ENCODE measurements at regions not wholly inside any gene's neighbourhood (a gene's known extent, or its start where the extent isn't known, plus 50 kb on each side); places are given as distances from the start of the nearest gene placed in this dataset.

DNA sequence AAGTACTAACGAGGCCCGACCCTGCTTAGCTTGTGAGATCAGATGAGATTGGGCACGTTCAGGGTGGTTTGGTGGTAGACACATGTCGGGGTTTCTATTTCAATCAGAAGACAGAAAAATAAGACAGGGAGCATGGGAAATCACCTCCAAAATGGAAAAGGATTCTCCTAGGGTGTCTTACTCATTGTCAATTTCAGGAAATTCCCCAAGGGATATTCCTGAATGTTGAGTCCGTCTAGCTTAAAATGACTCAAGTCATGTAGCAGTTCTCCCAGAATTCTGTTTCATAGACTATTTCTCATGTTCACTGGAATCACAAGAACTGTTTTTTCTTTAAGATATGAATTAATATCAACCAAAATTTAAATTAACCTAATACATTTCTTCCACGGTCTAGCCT is 380.1 kb downstream of the EFNB2 start:
- no peak for DNase-seq (ENCODE audit: extremely low read depth, insufficient read length)
- Histone ChIP-seq H3K4me3 (replicated peaks; ENCODE audit: low read depth, low read length) (no peak overlapping the region), H3K36me3 (ENCODE audit: control insufficient read depth, insufficient read depth, low read length) (no peaks in the 10 kb centered on the region), H3K27me3 (replicated peaks; ENCODE audit: control insufficient read depth, insufficient read depth, low read length) (no peaks in the 10 kb centered on the region)
- TF ChIP-seq, protein P1, sequence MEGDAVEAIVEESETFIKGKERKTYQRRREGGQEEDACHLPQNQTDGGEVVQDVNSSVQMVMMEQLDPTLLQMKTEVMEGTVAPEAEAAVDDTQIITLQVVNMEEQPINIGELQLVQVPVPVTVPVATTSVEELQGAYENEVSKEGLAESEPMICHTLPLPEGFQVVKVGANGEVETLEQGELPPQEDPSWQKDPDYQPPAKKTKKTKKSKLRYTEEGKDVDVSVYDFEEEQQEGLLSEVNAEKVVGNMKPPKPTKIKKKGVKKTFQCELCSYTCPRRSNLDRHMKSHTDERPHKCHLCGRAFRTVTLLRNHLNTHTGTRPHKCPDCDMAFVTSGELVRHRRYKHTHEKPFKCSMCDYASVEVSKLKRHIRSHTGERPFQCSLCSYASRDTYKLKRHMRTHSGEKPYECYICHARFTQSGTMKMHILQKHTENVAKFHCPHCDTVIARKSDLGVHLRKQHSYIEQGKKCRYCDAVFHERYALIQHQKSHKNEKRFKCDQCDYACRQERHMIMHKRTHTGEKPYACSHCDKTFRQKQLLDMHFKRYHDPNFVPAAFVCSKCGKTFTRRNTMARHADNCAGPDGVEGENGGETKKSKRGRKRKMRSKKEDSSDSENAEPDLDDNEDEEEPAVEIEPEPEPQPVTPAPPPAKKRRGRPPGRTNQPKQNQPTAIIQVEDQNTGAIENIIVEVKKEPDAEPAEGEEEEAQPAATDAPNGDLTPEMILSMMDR (IDR thresholded peaks at IDR 0.05; ENCODE audit: insufficient read depth, low read length, poor library complexity, severe bottlenecking): no peak

GRCh38 chr13:106153876-106154275 is 381.6 kb downstream of the EFNB2 start:
- Histone ChIP-seq H3K4me3 (replicated peaks; ENCODE audit: low read depth, low read length) (no peak overlapping the region), H3K36me3 (ENCODE audit: control insufficient read depth, insufficient read depth, low read length) (no peaks in the 10 kb centered on the region), H3K27me3 (replicated peaks; ENCODE audit: control insufficient read depth, insufficient read depth, low read length) (no peaks in the 10 kb centered on the region)
- TF ChIP-seq, protein P1 (IDR thresholded peaks at IDR 0.05; ENCODE audit: insufficient read depth, low read length, poor library complexity, severe bottlenecking): no peak
- no peak for DNase-seq (ENCODE audit: extremely low read depth, insufficient read length)

DNA sequence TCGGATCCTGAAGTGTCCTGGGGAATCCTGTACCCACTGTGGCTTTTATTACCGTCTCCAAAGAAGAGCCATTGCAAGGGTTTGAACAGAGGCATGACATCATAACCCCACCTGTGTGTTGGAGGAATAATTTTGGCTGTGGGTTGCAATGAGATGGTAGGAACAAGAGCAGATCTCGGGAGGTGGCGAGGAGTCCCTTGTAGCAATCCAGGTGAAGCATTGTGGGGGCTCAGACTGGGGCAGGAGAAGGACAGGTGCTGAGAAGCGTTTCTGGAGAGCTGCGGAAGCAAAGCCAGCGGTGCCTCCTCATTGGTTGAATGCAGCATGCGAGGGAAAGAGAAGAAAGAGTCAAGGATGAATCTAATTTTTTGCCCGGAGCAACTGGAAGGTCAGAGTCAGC is 382.4 kb downstream of the EFNB2 start:
- Histone ChIP-seq H3K27me3 (replicated peaks; ENCODE audit: control insufficient read depth, insufficient read depth, low read length) (no peaks in the 10 kb centered on the region), H3K36me3 (ENCODE audit: control insufficient read depth, insufficient read depth, low read length) (no peaks in the 10 kb centered on the region), H3K4me3 (replicated peaks; ENCODE audit: low read depth, low read length) (no peak overlapping the region)
- TF ChIP-seq, protein P1 (IDR thresholded peaks at IDR 0.05; ENCODE audit: insufficient read depth, low read length, poor library complexity, severe bottlenecking): no peak
- DNase-seq (ENCODE audit: extremely low read depth, insufficient read length): no peak

GRCh38 chr13:106152047-106152446 is 383.4 kb downstream of the EFNB2 start:
- no peak overlapping the region for H3K4me3 ChIP-seq (replicated peaks; ENCODE audit: low read depth, low read length)
- H3K36me3 ChIP-seq (ENCODE audit: control insufficient read depth, insufficient read depth, low read length): no peaks in the 10 kb centered on the region
- no peaks in the 10 kb centered on the region for H3K27me3 ChIP-seq (replicated peaks; ENCODE audit: control insufficient read depth, insufficient read depth, low read length)
- no peak for DNase-seq (ENCODE audit: extremely low read depth, insufficient read length)
- TF ChIP-seq, protein P1 (IDR thresholded peaks at IDR 0.05; ENCODE audit: insufficient read depth, low read length, poor library complexity, severe bottlenecking): no peak

GRCh38 chr13:106151056-106151699 is 384.3 kb downstream of the EFNB2 start:
- no peaks in the 10 kb centered on the region for H3K36me3 ChIP-seq (ENCODE audit: control insufficient read depth, insufficient read depth, low read length)
- no peak overlapping the region for H3K4me3 ChIP-seq (replicated peaks; ENCODE audit: low read depth, low read length)
- no peak for DNase-seq (ENCODE audit: extremely low read depth, insufficient read length)
- no peaks in the 10 kb centered on the region for H3K27me3 ChIP-seq (replicated peaks; ENCODE audit: control insufficient read depth, insufficient read depth, low read length)
- TF ChIP-seq, protein P1 (IDR thresholded peaks at IDR 0.05; ENCODE audit: insufficient read depth, low read length, poor library complexity, severe bottlenecking): no peak
